HG02884 (cell line): ENCODE measurements at regions not wholly inside any gene's neighbourhood (a gene's known extent, or its start where the extent isn't known, plus 50 kb on each side); places are given as distances from the start of the nearest gene placed in this dataset.
"Not testable (repeated sequence)": the region's sequence is repeated elsewhere in the genome, so short reads cannot be mapped to it uniquely, and the experiment has no call there.

ENCODE experiments used
- ATAC-seq: cut with Tn5 transposase; IDR thresholded peaks from one replicate; pipeline ENCODE4 v1.9.1; 2021; ENCODE audit warnings: mild to moderate bottlenecking, moderate library complexity; ENCODE audit not compliant: unreplicated experiment

DNA sequence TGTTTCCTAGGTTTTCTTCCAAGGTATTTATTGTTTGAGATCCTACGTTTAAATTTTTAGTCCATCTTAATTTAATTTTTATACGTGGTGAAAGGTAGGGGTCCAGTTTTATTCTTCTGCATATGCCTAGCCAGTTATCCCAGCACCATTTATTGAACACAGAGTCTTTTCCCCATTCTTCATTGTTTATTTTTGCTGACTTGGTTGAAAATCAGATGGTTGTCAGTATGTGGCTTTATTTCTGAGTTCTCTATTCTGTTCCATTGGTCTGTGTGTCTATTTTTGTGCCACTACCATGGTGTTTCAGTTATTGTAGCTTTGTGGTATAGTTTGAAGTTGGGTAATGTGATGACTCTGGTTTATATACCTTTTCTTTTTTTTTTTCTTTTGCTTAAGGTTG, 753.0 kb upstream of the GOT2 start:
- ATAC-seq, result no peak

DNA sequence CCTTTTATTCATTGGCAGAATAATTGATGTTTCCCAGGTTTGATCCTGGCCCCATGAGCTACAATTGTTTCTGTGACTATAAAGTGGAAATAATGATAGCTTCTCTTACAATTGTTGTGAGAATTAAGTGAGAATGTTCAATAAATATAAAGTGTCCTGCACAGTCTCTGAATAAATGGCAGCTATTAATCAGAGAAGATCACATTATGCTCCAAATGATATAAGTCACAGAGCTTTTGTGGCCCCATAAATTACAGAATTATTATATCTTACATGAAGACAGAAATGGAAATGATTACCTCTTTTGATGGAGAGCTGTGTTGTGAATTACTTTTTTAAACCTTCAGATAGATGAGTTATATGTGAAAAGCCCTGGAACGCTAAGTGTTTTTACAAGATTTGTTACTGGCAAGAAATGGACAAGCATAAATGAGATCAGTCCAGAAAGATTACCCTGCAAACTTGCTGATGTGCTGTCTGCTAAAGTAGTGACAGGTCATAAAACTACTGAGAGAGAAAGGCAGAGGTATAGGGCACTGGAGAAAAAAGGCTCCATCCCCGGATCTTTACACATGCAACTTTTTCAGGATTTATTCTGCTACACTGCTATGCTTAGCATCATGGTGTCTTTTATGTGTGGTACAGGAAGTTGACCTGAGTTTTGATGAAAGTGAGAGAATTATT, 750.9 kb upstream of the GOT2 start:
- ATAC-seq, result no peak

DNA sequence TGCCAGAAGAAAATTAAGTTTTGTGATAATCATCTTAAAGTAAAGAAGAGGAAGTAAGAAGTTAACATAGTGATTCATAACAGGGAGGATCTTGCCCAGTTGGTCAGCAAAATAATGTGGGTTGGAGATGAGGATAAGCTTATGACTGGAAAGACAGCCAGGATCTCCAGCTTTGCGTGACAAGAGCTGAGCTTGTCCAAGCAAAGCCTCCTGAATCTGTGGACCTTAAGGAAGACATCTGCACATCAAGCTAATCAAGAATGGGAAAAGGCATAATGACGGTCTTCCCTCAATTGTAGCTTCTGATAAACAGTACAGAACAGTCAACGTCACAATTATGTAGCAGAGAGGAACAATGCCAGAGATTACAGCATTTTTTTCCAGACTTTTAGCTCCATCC, 744.7 kb upstream of the GOT2 start:
- ATAC-seq, result no peak

DNA sequence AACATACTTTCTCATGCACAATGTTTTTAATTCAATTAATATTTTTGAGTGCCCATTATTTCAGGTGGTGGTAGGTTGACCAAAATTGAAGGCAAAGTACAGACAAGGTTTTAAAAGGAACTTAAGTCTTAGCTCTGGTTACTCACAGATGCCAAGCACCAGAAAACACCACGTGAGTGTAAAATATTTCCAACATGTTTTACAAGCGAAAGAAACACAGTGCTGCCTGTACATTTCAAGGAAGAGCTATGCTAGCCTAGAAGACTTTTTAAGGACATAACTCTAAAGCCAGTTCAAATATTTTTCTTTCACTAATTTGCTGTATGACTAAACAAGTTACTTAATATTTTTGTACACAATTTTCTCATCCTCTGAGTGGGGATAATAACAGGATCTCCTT, 736.4 kb upstream of the GOT2 start:
- no peak for ATAC-seq

DNA sequence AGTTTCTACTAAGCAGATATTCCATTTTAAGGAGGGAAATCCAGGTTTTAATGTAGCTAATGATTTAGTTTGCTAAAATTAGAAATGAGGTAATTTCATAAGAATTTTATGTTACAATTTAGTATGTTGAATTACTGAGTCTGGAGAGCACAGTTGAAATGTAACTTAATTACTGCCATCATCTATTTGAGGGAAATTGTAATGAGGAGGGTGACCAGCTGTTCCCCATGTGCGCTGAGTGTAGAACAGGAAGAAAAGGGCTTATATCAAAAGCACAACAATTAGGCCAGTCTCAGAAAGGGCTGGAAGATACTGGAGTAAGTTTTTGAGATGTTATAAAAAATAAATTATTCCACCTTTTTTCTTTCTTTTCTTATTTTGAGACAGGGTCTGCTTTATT, 735.1 kb upstream of the GOT2 start:
- ATAC-seq, result no peak

DNA sequence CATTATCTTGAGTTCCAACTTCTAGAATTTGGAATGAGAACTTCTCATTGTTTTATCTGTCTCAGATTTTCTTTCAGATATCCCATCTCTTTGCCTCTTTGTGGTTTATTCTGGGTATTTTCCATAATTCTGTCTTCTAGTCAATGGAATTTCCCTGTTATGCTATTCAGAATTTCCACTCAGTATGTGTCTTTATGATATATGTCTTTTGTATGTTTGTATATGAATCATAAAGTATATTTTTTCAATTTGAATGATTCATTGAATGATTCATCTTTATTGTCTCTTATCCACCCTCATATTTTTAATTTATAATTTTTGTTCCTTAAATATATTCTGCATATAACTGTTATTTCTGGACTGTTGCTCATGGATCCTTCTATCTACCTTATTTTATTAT, 729.7 kb upstream of the GOT2 start:
- no peak for ATAC-seq

DNA sequence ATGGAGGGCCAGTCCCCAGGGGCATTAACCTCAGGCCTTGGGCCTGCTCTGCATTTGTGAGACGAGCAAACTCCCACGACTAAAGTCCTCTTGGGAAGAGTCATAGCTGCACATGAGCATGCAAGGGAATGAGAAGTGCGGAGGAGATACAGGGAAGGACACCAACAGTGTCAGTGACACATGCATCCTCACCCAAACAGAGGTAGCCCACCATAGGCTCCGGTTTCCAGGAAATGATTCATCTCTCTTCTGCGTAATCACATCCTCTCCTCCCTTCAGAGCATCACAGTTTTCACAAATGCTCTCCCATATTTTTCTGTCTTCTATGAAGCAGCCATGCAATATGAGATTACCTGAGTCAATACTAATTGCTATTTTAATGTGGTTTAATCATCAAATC, 725.7 kb upstream of the GOT2 start:
- no peak for ATAC-seq

DNA sequence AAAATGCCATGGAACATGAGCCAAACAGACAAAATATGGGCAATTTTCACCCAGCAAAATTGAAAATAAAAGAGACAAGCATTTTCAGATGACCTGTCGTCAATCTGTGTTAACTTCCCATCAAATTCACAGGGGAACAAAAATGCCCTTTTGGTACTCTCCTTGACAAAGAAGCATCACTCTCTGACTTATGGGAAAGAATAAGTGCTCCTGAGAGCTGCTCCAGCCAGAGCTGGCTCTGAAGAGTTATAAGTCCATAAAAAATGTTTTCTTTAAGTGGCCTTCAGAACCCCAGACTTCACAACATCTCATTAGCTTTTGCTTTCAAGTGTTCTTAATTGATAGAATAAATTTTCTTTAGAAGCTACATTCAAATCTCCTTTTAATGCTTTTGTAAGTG, 721.4 kb upstream of the GOT2 start:
- no peak for ATAC-seq

DNA sequence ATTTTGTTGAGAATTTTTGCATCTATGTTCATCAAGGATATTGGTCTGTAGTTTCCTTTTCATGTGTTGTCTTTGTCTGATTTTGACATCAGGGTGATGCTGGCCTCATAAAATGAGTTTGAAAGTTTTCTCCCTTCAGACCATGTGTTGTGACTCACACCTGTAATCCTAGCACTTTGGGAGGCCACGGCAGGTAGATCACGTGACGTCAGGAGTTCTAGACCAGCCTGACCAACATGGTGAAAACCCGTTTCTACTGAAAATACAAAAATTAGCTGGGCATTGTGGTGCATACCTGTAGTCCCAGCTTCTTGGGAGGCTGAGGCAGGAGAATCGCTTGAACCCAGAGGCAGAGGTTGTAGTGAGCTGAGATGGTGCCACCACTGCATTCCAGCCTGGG, 716.4 kb upstream of the GOT2 start:
- not testable (repeated sequence) for ATAC-seq

DNA sequence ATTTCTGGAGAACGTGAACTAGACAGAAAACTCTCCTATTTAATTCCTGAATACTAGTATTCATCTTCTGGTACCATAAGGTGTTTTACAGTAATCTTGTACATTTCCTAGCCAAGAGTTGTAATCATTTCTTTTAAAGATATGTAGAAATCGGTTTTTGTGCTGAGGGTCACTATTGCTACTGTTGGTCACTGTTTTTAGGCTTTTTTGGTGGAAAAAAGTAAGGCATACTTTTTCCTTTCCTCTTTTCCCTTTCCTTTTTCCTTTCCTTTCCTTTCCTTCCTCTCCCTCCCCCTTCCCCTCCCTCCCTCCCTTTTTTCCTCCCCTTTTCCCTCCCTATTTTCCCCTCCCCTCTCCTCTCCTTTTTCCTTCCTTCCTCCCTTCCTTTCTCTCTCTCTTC, 706.4 kb upstream of the GOT2 start:
- ATAC-seq, result no peak

DNA sequence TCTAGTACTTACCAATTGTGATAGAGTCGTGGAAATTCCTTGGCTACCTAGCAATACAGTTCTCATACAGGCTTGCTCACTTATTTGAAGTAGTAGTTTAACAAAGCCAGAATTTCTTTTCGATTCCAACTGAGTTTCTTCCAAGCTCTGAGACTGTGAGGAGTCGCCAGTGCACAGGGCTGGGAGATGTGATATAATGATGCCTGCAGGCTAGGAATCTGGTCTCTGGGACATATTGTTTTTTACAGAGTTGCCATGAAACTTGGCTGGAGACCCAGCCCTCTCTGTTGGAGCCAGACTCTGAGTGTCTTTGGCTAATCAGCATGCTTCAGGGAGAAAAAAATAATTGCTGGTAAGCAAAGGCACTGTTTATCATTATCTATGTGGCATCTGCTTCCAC, 698.8 kb upstream of the GOT2 start:
- ATAC-seq, result no peak

DNA sequence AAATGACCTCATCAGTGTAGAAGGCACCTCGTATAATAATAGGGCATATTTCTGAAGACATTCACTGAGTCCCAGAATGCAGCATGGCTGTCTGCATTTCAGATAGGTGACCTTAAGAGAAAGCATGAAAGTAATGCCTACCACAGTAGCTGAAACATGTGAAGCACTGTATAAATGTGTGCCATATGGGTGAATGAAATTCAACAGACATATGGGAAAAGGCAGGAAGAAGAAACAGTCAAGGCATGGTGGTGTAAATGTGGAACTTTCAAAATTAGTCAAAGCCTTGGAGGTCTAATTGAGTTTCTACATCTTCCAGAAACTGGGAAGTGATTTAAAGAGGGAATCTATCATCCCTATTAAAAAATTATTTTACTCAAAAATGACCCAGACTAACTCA, 698.2 kb upstream of the GOT2 start:
- ATAC-seq, result no peak

DNA sequence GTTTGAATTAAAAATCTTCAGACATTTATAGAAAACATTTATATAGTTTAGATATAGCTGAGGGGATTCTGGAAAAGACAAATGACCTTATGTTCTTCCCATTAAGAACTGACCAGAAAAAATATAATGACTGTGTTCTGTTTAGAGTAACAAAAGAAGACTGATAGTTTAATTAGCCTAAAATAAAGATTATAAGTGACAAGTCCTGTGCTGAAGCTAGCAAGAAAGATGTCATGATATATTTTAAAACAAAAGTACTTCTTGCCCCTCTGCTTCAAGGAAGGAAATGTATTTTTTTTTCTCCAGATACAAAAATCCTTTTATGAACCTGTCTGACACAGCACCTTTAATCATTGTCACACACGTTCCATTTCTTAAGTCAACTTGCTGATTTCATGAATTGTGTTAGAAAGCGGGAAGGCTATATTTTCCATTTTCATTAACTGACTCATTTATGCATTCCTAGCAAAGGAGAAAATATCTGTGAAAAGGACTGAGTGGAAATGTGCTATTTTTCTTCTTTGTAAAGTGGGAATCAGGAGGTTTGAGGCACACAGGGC, 690.7 kb upstream of the GOT2 start:
- no peak for ATAC-seq

DNA sequence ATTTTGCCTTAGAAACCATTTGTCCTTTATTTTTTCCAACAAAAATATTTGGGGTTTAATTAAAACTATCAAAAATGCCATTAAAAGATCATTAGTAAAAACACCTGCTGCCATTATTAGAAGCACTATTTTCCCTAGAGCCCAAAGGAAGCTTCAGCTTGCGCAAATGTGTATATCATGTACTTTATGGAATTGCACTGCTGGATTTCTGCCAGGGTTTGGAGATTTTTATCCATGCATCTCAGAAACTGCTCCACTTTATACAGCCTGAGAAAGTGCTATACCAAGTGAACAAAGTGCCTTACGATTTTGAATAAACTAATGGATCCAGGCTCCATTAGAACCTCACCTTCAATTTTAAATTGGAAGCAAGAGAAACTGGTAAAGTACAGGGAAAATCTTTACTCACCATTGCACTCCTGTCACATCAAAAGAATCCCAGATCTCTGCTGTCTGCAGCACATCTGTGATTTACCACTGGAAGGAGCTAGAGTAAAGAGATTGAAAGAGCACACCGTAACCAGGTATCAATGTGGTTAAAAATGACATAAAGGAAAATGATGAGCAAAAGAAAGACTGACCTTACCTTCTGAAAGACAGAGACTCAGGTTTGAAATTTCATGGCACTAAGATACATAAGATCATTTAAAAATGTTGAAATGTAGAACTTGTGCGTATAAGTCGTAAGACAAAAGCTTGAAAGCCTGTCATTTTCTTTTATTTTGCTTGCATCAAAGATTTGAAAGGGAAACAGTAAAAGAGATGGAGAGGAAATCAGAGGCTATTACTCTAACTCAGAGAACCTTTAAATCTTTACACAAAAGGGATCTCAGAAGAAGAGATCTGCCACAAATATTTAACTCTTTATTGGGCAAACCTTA, 678.1 kb upstream of the GOT2 start:
- no peak for ATAC-seq

DNA sequence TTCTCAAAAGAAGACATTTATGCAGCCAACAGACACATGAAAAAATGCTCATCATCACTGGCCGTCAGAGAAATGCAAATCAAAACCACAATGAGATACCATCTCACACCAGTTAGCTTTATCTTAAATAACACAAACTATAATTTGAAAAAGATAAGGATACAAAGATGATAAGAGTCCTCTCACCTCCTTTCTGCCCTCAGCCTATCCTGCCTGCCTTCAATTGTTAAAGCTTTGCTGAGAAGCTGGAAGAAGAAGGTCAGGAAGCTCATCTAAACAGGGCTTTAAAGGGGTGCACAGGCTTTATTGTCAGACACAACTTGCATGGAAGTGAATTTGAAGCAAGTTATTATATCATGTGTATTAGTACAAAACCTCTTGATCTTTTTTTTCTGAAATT, 676.3 kb upstream of the GOT2 start:
- ATAC-seq, result no peak

DNA sequence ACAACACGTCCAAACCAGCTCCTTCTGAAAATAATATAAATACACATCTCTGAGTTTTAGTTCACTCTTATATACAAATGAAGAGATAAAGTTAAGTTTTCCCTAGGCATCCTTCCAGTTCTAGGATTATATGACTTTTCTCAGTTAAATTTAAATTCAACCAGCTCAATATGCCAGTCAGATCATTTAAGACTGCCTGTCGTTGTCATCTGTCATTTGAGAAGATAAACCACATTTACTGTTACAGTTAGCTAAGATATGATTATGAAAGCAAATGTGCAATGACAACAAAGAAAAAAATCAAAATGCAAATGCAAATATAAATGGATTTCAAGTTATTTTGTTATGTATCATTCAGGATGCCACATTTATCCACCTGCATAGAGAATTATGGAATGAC, 671.7 kb upstream of the GOT2 start:
- no peak for ATAC-seq

DNA sequence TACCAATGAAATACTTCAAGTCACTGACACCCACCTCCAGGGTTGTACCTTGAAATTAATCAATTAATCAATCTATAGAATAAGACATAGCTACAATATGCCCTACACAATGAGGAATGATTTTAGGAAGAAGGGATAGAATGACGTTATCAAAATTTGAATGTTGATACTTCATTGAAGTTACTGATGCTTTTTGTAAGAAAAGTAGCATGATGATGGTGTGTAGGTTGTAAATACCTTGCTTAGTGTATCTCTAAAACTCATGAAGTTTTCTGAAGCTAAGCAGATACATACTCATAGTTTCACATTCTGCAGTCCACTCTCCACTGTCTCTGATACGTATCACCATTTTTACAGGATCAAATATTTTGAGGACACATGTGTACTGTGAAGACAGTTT, 670.4 kb upstream of the GOT2 start:
- ATAC-seq, result no peak

DNA sequence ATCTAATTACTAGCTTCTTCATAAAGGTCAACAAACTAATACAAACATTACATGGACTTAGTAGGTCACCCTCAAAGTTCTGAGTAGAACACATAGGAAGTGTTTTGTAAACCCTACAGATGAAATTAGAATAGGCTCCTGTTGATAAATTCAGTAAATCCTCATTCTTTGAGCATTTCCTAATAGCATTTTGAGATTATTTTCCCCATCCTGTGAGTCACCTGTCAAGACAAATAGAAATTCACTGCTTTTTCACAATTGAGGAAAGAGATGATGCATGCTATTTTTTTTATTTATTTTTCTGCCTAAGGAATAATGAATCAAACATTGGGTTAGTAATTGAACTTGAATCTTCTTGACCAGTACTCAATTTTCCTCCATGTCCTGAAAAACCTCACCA, 666.7 kb upstream of the GOT2 start:
- no peak for ATAC-seq

DNA sequence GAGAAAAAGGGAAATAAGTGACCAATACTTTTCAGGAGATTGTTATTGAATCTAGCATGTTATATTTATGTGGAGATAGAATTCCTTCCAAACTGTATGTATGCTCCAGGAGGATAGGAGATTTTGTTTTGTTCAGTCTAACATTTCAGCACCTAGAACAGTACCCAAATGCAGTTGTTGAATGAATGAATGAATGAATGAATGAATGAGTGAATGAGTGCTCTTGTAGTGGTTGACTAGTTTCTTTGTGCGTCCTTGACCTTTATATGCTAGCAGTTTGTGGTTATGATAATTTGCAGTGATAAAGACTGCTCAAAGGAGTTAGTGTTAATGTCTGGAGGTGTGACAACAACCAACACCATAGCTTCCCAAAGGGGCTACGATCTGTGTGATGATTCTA, 663.5 kb upstream of the GOT2 start:
- no peak for ATAC-seq

DNA sequence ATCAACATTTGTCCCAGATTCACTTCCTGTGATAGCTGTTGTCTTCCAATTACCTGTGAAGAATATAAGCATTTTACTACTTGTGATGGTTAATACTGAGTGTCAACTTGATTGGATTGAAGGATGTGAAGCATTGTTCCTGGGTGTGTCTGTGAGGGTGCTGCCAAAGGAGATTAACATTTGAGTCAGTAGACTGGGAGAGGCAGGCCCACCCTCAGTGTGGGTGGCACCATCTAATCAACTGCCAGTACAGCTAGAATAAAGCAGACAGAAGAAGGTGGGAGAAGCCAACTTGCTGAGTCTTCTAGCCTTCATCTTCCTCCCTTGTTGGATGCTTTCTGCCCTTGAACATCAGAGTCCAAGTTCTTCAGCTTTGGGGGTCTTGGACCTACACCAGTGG, 660.4 kb upstream of the GOT2 start:
- ATAC-seq, result no peak

DNA sequence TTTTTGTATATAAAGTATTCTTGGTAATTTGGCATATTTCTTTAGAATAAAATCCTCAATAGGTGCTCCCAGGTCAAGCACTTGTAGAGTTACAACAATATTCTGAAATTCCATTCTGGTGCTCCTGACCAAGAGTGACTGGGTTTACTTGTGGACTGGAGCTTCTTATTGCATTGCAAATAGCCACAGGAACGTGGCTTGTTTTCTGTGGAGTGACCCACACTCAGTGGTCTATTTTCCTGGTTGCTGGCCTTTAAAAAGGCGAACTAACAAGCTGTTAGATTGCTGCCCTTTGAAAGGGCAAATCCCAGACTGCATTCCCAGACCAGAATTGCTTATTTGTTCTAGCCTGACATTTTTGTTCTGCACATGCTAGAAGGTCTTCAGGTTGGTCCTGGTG, 658.8 kb upstream of the GOT2 start:
- ATAC-seq, result no peak

DNA sequence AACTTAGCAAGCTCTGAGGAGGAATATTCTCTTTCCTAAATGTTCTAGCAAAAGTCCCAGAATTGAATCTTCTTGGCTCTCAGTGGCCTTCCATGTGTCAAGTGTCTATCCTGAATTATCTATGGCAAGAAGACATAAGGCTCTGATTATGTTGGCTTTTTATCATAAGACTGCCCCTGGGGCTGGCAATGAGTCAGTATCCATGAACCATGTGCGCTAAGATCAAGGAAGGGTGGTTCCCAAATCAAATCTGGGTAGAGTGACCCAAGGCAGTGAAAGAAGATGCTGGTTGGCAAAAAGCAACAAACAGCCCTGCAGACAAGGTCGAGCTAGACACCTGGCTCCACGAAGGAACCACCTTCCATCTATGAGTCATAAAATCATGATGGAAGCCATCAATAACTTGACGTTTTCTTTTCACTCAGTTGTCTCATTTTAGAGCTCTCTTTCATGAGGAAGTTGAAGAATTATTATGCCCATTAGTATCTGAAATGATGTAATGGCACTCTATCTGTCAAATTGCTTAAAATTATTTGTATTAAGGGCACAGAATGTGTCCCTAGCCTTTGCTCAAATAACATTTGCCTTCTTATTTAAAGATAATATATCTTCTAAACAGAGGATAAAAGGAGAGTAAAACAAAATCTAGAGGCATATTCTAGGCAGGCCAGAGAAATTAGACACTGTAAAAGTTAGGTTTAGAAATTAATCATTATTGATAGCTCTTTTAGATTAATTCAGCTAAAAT, 657.7 kb upstream of the GOT2 start:
- ATAC-seq, result no peak
